NCI-H2081 (cell line): ENCODE measurements at regions not wholly inside any gene's neighbourhood (a gene's known extent, or its start where the extent isn't known, plus 50 kb on each side); places are given as distances from the start of the nearest gene placed in this dataset.
A peak's percentile ranks its signal among the peaks of the same experiment; 100 is the strongest.

Experiments
- DNase-seq, 2 experiments: peaks; one replicate each; lab custom pipeline; 2025; lab: John Stamatoyannopoulos, UW

GRCh38 chr6:155528335-155528734 is 72.7 kb upstream of the NOX3 start:
- no peak for DNase-seq

GRCh38 chr6:155527443-155527842 is 71.8 kb upstream of the NOX3 start:
- DNase-seq: no peak

- DNase-seq: peak; percentile 43 to 70
These were observed 68.4 kb upstream of the NOX3 start for GRCh38 chr6:155523821-155524651.

GRCh38 chr6:155521719-155522118 is 66.1 kb upstream of the NOX3 start:
- DNase-seq: no peak

- no peak for DNase-seq
These were observed 64.4 kb upstream of the NOX3 start for GRCh38 chr6:155520078-155520477.

- no peak for DNase-seq
These were observed 63.6 kb upstream of the NOX3 start for GRCh38 chr6:155519176-155519738.

GRCh38 chr6:155517294-155517693 is 61.7 kb upstream of the NOX3 start:
- DNase-seq: no peak

GRCh38 chr6:155510879-155511278 is 55.2 kb upstream of the NOX3 start:
- DNase-seq: no peak

GRCh38 chr6:155509743-155510475 is 54.3 kb upstream of the NOX3 start:
- DNase-seq: no peak

- no peak for DNase-seq
These were observed 50.0 kb upstream of the NOX3 start for GRCh38 chr6:155505608-155505989.
